HTR-8/SVneo (cell line): ENCODE measurements at regions not wholly inside any gene's neighbourhood (a gene's known extent, or its start where the extent isn't known, plus 50 kb on each side); places are given as distances from the start of the nearest gene placed in this dataset.
A peak's percentile ranks its signal among the peaks of the same experiment; 100 is the strongest.

Experiments
- DNase-seq: peaks from one replicate; pipeline ENCODE4 v3.0.0; 2011; ENCODE audit warnings: low spot score, mixed read lengths; ENCODE audit not compliant: insufficient read length
- FAIRE-seq: peaks from 2 replicates; lab custom pipeline; 2011; peaks lifted over from hg19 to GRCh38; lab: Jason Lieb, UNC

DNA sequence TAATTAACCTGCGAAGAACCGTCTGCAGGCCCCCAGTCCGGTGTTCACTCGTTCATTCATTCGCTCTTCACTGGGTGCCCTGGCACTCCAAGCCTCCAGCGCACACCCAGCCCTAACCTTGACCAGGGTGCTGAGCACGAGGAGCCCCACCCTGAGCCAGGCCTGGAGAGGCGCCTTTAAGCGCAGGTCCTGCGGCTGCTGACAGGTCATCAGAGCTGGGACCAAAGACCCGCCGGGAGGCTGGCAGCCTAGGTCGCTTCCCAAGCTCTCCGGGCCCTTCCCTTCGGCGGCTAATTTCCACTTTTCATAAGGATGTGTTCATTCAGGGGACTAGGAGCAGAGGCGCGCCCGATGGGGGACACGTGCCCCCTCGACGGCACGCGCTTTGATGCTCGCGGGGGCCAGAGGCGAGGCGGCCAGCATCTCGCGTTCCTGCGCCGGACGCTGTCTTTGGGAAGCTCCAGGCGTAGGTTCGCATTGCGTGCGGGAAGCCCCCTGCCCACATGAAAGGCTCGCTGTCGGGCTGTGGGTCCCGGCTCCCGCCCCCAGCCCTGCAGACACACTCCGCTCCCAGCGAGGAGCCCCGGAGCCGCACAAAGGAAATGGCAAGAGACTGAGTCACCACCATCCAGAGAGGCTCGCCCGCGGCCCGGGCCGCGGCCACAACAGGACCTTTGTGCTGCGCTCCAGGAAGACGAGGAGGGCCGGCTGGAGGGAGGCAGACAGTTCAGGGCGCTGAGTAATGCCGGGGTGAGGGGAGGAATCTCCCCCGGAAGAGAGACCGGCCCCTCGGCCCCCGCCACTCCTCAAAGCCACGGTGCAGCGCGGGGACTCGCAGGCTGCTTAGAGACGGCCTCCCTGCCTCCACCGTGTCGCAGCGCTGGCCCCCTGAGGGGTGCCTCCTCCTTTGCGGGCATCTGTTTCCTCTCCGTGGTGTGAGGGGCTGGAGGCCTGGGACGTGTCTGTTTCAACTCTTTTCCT is 266.4 kb upstream of the HES1 start:
- DNase-seq (peak; percentile 81), FAIRE-seq (no peak)

DNA sequence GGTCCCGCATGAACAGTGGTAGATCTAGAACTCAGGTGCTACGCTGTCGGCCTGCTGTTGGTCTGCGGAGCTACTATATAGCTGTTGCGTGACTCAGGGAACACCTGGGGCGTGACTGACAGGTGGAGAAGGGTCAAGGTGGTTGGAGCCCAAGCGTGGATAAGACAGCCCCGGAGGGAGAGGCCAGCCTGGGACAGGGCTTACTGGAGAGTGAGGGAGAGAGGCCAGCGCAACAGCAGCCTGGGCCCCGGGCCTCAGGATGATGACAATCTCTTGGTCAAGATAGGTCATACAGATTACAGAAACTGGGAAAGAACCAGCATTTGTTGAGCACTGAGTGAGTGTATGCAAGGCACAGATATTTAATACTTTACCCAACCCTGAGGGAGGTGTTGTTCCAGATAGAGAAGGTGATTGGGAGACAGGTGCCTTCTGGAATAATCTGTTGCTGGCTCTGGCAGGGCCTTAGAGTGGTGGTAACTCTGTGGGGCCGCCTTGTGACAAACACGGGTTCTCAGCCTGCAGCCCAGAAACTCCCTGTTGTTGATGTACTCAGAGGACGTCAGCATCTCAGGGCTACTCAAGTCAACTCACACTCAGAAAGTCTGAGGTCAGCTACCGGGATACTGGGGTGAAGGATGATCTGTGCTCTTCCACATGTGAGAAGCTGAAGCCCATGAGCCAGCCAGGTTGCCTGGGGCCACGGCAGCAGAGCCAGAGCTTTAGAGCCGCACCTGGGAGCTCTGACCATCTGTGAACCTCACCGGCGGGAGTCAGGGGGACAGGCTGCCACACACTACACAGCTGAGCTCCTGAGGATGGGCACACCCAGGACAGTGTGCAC is 265.4 kb upstream of the HES1 start:
- no peak for FAIRE-seq
- no peak for DNase-seq

DNA sequence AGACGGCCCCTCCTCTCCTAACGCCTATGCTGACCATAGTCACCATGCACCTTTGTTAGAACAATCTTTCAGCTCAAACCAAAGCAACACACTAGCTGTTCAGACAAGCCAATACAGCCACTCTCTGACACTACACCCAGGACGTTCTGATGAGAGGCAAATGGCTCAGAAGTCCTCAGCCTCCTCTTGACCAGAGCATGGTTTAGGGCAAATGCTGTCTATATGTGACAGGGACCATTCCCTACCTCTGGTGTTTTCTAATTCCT is 264.8 kb upstream of the HES1 start:
- FAIRE-seq: no peak
- DNase-seq: no peak

DNA sequence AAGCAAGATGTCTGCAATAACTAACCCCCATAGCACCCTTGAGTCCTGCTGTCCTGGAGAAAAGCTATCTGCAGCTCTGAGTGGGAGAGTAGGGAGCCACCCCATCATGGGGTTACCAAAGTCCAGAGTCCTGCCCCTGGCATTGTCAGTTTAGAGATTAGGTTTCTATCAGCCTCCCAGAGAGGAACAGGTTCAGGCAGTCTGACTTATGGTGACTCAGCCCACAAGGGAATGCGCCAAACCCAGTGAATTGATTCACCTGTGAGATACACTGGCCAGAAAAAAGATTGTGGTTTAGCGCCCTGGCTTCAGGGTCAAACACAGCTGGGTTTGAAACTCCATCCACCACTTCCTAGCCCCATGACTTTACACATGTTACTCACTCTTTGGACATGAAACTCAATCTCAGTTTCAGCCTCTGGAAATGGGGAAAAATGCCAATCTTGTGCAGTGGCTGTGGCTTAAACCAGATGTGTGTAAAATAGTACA is 263.6 kb upstream of the HES1 start:
- FAIRE-seq (peak; percentile 46), DNase-seq (peak; percentile 66)

DNA sequence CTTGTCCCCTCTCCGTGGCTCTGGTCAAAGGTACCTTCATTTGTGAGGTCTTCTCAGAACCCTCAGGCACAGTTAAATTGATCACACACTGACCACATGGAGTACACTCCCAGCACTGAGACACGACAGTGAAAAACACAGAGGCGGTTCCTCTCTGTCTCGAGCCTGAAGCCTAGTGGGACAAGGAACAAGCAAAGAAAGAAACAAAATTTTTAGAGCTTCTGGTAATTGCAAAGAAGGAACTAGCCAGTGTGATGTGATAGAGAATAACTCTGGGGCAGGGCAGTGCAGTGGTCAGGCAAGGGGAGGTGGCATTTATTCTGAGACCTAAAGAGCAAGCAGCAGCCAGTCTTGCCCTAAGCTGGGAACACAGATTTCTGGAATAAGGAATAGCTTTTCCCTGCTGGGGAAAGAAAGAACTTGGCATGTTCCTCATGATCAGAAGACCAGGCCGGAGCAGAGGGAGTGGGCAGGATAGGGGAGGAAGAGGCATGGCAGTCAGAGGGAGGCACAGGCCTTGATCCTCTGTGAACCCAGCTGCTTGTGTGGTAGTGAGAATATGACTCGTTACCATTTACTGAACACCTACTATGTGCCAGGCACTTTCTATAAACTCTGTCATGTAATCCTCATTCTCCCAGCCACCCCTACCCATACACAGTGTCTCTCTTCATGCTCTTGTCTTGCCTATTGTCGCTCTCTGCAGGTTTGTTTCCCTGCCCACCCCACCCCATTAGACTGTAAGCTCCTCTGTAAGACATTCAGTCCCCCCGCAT is 262.3 kb upstream of the HES1 start:
- DNase-seq (no peak), FAIRE-seq (no peak)

DNA sequence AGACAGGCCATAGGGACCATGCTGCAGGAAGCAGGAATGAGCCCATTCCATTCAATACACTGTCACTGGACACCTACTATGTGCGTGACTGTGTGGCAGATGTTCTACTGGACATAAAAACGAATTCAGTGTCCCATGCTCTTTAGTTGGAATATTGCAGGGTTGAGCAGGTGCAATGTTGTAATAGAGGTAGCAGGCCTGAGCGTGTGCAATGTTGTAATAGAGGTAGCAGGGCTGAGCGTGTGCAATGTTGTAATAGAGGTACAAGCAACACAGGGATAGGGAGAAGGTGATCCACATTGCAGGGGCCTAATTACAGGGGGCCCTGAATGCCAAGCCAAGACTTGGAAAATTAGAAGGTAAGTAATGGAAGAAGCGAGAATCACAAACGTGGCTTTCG is 261.4 kb upstream of the HES1 start:
- FAIRE-seq: no peak
- no peak for DNase-seq

DNA sequence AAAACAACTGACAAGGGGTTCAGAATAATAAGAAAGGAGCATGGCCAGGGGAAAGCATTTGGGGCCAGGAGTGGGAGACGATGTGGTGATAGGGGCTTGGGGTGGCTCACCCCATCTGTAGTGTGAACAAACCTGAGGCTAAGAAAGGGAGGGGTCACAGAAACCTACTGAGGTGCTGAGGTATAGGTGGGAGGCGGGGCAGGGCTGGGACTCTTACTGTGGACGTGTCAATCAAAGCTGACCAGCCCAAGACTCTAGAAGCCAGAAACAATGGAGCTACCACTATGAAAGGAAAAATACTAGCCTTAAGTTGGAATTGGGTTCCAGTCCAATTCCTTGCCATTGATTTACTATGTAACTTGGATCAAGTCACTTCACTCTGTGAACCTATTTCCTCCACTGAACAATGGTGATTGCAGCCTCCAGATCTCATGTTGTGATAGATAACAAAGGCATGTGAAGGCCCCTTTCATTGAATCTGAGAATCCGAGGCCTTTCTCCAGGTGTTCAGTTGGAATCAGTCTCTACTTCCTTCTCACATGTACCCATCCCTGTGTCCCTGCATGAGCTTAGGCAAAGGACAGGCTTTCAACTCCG is 260.9 kb upstream of the HES1 start:
- FAIRE-seq (no peak), DNase-seq (no peak)

DNA sequence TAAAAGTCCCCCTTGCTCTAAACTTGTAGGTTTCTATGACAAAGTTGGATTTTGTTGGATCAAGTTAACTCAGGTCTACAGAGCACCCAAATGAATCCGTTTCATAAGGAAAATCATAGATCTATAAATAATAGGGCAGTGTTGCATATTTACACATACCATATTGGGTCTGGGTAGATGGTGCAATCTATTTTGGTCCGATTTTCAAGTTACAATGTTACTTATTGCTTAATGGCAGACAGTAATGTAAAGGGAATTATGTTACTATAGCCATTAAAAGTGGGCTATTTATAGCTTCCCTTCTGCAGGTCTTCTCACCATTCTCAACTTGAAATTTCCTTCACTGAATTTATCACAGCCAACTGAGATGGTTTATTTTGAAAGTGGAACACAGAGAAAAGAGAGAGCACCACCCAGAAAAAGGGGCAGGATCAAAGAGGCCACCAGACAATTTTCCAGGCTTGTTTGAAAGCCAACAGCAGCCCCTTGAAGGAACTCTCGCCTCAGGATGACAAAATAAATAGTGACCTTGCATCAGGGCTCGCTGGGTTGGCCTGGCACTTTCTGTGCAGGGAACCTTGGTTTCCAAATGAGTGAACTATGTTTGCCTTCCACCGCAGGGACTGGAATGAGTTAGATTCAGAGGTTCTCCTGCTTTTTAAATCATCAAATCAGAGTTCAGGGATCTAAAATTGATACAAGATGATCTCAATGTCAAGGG is 260.2 kb upstream of the HES1 start:
- FAIRE-seq (no peak), DNase-seq (no peak)

DNA sequence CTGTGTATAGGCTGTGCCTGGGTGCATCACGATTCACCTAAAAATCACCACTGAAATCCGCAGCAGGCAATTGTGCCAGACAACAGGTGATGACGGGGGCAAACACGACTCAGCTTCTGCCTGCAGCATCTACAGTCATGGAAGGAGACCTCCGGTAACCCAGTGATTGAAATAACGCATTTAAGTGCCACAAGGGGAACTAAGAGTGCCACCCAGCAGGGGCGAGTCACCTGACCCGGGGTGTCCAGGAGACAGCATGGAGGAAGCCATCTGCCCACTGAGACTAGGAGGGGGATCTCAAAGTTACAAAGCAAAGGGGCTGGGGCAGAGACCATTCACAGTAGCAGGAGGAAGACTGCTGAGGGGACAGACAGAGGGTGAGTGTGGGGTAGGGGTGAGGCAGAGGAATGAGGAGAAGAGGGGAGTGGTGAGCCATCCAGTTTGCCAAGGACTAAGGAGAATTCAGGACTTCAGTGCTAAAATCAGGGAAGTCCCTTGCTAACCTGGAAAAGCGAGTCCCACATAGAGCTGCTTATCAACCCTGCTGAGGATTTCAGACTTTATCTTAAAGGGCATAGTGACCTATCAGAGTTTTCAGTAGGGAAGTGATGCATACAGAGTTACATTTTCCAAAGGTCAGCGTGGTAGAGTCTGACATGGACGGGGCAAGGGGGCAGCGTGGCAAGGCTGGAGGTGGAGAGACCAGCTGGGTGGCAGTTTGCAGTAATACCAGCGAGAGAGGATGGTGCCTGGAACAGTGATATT is 256.7 kb upstream of the HES1 start:
- FAIRE-seq: no peak
- DNase-seq: no peak

DNA sequence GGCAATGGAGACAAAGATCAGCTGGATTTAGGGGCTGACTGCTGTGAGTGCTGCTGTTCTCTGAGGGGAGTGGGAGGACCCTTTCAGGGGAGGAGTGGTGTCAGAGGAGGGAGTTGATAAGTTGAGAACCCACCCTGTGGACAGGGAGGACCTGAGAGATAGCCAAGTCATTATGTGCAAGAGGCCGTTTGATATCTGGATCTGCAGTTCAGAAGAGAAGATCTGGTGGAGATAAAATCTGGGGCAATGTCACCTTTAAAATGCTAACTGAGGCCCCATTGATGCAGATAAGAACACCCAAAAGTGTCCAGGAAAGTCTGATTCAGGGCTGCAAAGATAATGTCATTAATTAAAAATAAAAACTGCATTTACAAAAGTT is 256.1 kb upstream of the HES1 start:
- DNase-seq (no peak), FAIRE-seq (no peak)

DNA sequence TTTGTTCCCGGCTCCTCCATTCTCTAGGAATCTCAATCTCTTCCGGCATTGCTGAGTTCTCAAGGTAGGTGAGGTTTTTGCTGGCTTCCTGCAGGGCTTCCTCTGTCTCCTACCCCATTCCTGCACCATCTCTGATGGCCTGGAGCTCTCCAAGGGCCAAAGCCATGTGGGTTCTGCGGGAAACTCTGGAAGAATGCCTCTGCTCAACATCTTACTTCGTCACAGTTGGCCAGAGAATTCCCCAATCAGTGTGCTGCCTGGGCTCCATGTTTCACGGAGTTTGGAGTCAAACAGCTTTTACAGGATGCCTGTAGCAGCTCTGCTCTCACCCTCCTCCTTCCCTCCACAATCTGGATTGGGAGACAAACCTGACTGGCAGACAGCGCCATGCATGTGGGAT is 253.9 kb upstream of the HES1 start:
- no peak for FAIRE-seq
- no peak for DNase-seq

DNA sequence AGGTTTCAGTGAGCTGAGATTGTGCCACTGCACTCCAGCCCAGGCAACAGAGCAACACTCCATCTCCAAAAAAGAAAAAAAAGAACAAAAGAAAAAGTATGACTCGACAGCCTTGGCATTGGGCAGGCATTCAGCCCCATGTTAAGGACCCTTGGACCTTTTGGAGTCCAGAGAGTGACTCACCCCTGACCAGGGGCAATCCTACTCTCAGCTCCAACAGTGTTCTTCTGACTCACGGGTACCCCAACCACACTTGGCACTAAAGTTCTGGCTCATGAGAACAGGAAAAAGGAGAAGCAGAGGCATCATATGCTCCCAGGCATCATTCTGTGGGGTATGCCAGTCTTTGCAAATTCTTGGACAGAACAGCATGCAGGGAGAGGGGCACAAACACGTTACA is 252.4 kb upstream of the HES1 start:
- DNase-seq (no peak), FAIRE-seq (no peak)

DNA sequence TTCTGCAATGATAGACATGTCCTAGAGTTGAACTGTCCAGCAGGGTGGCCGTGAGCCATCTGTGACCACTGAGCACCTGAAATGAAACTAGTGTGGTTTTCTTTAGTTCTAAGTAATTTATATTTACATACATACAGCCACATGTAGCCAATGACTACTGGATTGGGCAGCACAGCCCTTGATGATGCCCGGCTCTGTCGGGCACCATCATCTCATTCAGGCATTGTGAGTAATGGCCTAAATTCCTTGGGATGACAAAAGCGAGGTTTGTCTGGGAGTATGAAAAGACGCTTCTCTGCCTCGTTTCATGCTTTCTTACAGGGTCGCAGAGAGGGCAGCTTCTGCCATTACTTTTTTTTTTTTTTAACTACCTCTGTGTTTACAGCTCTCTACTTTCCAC is 251.9 kb upstream of the HES1 start:
- no peak for FAIRE-seq
- no peak for DNase-seq

DNA sequence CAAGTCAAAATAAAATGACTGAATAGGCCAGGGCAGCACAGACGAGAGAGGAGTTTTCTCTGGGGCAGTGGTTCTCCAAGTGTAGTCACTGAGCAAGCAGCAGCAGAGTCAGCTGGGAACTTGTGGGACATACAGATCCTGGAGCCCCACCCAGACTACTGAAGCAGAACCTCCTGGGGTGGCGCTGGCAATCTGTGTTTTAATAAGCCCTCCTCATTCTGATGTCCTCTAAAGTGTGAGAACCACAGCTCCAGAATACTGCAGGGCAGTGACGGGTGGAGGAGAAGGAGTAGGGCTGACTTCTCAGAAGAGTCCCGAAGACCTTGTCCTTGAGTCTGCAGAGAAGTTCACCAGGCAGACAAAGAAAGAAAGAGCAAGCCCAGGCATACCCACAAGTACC is 251.3 kb upstream of the HES1 start:
- DNase-seq (no peak), FAIRE-seq (no peak)

DNA sequence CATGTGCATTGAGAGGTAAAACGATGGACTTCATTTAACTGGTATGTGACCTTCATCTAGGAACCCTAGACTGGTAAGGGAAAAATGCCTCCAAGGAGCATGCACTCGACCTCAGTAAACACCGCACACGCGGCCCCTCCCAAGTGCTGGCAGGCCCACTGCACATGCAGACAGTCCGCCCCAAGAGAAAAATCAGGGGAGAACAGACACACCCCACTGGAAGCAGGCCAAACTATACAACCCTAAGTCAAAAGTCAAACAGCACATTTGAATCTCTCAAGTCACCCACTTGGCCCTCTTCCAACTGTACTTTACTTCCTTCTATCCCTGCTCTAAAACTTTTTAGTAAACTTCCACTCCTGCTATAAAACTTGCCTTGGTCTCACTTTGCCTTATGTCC is 250.1 kb upstream of the HES1 start:
- no peak for FAIRE-seq

DNA sequence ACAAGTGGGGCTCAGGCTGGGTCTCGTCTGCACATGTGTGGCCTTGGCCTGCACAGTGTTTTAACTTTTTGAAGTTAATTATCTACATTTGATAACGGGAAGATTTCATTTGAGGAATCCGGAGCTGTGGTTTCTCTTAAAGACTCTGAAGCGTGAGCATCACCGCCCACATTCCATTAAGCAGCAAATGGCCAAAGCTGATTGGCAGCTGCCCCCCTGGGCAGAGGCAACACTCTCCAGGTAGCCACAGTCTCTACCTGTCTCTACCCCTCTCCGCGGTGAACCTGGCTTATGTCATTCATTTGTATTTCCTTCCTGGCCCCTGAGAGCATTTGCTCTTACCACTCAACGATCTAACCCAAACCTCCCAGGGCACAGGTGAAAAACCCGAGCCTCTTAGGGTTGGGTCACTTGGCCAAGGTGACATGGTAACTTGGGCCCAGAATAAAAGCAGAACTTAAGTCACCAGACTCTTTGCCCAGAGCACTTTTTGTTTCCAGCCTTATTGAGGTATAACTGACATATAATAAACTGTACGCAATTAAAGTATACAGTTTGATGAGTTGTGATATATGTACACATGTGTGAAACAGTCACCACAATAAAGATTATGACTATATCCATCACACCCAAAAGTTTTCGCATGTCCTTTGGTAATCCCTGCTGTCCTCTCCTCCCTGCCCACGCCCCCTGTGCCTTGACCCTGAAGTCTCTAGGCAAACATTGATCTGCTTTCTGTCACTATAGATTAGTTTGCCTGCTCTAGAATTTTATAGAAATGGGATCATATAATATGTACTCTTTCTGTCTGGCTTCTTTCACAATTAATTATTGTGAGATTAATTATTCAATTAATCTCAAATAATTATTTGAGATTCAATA is 245.7 kb upstream of the HES1 start:
- no peak for DNase-seq
- FAIRE-seq: peak; percentile 28

More for the DNA sequence above, 250.1 kb upstream of the HES1 start:
- DNase-seq: no peak

DNA sequence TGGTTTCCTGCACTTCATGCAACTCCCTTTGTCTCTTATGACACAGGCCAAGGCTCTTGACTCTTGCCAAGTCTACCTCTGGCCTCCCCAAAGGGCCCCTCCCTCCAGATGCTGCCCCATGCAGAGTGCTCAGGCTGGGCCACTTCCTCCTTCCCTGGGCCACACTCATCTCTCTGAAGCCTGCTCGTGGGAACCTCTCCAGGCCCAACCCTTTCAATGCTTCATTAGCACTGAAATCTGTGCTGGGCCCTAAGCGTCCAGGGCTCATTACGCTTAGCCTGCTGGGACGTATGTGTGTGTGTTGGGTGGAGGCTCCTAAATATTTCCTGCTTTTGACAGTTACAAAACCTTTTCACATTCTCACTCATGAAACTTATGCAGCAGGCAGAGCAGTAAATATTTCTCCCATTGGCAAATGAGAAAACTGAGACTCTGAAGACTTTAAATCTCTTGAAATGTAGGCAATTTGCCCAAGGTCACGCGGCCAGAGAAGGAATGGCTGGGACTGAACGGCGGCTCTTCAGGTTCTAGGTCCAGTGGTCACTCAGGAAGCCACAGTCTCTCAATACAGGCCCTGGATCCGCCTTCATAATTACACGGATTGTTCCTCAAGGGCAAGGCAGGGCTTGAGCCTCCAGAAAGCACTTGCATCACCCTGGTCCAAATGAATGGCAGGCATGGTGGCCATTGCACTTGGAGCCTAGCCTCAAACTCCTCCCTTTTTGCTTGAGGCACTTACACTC is 241.7 kb upstream of the HES1 start:
- DNase-seq: no peak
- FAIRE-seq: no peak
